ENCODE measurements at regions not wholly inside any gene's neighbourhood (a gene's known extent, or its start where the extent isn't known, plus 50 kb on each side); places are given as distances from the start of the nearest gene placed in this dataset.
"Not testable (repeated sequence)": the region's sequence is repeated elsewhere in the genome, so short reads cannot be mapped to it uniquely, and the experiment has no call there.

DNA sequence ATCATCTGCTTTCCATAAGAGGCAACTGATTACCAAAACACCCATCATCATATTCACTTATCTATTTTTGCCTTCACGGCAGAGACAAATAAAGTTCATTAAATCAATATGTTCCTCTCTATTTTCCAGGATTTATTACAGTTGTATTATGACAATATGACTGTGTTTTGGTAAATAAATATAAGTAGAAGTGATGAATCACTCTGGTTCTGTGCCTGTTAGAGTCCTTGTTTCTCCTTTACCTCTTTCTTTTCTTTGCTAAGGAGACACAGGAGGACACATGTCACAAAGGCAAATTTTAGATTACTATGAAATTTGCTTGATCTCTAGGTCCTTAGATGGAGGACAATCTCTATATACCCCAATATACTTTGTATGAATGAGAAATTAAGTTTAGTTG, 152.6 kb upstream of the PLSCR5 start:
- DNase-seq (ENCODE audit: low spot score) = no peak

- DNase-seq (ENCODE audit: low spot score) = no peak
Observed at GRCh38 chr3:146750196-146750595, 145.1 kb upstream of the PLSCR5 start.

GRCh38 chr3:146747928-146748327, 142.8 kb upstream of the PLSCR5 start:
- peak; percentile 21 for DNase-seq (ENCODE audit: low spot score)

DNA sequence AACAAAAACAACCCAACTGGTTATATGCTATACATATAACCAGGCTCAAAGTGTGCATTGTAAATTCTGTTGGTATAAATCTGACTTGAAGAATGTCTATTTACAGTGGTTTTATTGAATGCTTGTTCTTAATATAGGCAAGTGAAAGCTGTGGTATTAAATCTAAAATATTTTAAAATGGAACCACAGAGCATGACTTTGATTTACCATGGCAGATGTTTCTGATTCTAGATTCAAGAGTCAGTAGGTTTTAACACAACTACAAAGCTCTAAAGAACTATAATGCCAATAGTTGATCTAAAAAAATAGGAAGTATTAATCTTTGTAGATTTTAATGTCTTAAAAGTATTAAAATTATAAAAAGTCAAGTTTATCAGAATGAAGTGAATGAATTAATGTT, 141.9 kb upstream of the PLSCR5 start:
- DNase-seq (ENCODE audit: low spot score) = no peak

- DNase-seq (ENCODE audit: low spot score) = no peak
Observed at GRCh38 chr3:146746190-146746589, 141.0 kb upstream of the PLSCR5 start.

- no peak for DNase-seq (ENCODE audit: low spot score)
Observed at GRCh38 chr3:146739203-146739671, 134.1 kb upstream of the PLSCR5 start.

DNA sequence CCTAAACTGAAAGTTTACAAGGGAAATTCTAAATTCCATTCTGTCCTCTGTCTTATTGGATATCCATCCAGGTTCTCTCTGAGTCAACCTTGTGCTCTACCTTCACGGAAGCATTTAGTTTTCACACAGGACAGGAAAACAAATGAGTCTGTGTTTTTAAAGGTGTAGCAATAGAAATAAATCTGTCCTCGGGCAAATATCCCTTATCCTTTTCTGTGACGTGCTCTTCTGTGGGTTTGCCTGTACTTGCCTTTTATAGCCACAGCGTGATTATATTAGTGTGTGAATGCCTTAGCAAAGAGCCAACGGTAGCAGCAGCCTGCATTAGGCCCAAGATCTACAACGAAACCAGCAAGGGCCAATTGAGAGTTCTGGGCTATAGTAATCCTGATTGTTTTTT, 127.2 kb upstream of the PLSCR5 start:
- no peak for DNase-seq (ENCODE audit: low spot score)

- DNase-seq (ENCODE audit: low spot score) = no peak
Observed at GRCh38 chr3:146715170-146715569, 110.0 kb upstream of the PLSCR5 start.

- no peak for DNase-seq (ENCODE audit: low spot score)
Observed at GRCh38 chr3:146712806-146713205, 107.7 kb upstream of the PLSCR5 start.

GRCh38 chr3:146709969-146710368, 104.8 kb upstream of the PLSCR5 start:
- no peak for DNase-seq (ENCODE audit: low spot score)

DNA sequence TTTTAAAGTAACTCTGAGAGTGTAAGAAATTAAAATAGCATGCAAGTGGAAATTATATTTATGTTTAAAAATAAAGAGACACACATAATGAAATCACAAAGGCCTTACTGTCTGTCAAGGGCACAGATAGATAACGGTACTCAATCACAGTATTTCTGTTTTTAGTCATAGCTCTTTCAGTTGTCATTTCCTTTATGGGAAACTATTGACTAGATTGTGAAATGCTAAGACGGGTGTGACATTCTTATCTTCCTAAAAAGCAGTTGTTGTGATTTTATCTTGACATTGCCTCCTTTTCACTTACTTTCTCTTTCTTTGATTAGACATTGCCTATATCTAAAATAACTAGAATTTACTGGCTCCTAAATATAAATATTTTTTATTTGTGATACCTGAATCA, 100.1 kb upstream of the PLSCR5 start:
- no peak for DNase-seq (ENCODE audit: low spot score)

- DNase-seq (ENCODE audit: low spot score) = no peak
Observed at GRCh38 chr3:146702237-146702636, 97.1 kb upstream of the PLSCR5 start.

DNA sequence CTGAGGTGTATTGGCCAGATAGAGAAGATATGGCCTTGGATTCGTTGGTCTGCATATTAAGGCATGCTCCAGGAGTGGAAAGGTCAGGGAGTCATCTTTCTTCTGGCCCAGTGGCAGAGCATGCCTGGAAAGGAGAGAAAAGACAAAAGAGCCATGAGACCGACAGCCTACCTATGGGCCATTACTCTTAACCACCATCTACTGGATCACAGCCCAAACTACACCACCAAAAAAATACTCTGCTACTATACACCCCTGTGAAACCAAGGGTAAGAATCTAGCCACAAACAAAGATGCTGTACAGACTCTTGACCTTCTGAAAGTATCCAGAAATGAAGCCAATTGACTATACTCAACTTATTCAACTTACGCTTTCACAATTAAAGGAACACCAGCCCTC, 96.1 kb upstream of the PLSCR5 start:
- DNase-seq (ENCODE audit: low spot score) = no peak

GRCh38 chr3:146700025-146700424, 94.9 kb upstream of the PLSCR5 start:
- DNase-seq (ENCODE audit: low spot score) = not testable (repeated sequence)

- DNase-seq (ENCODE audit: low spot score) = no peak
Observed at GRCh38 chr3:146692254-146692653, 87.1 kb upstream of the PLSCR5 start.

DNA sequence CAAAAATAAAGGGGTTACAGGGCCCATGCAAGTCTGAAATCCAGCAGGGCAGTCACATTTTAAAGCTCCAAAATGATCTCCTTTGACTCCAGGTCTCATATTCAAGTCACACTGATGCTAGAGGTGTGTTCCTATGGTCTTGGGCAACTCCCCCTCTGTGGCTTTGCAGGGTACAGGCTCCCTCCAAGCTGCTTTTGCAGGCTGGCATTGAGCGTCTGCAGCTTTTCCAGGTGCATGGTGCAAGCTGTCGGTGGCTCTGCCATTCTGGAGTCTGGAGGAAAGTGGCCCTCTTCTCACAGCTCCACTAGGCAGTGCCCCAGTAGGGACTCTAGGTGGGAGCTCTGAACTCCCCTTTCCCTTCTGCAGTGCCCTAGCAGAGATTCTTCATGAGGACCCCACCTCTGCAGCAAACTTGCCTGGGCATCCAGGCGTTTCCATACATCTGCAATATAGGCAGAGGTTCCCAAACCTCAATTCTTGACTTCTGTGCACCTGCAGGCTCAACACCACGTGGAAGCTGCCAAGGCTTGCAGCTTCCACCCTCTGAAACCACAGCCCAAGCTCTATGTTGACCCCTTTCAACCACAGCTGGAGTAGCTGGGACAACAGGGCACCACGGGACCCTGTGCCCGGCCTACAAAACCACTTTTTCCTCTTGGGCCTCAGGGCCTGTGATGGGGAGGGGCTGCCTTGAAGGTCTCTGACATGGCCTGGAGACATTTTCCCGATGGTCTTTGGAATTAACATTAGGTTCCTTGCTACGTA, 80.1 kb upstream of the PLSCR5 start:
- no peak for DNase-seq (ENCODE audit: low spot score)

- no peak for DNase-seq (ENCODE audit: low spot score)
Observed at GRCh38 chr3:146682171-146682570, 77.0 kb upstream of the PLSCR5 start.

- DNase-seq (ENCODE audit: low spot score) = no peak
Observed at GRCh38 chr3:146680617-146681016, 75.5 kb upstream of the PLSCR5 start.

- no peak for DNase-seq (ENCODE audit: low spot score)
Observed at GRCh38 chr3:146679995-146680394, 74.8 kb upstream of the PLSCR5 start.

DNA sequence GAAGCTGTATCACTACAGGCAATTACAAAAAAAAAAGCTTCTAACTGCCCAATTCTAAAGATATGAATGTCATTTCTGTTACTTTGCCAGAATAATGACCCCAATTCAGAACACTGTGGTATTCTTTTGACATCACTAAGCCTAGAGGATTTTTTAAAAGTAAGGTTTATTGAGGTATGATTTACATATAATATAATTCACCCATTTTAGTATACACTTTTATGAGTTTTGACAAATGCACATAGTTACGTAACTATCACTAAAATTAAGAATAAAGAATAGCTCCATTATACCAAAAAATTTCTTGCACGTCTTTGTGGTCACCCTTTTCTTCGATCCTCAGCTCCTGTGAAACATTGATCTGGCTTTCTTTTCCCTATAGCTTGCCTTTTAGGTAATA, 74.0 kb upstream of the PLSCR5 start:
- no peak for DNase-seq (ENCODE audit: low spot score)

DNA sequence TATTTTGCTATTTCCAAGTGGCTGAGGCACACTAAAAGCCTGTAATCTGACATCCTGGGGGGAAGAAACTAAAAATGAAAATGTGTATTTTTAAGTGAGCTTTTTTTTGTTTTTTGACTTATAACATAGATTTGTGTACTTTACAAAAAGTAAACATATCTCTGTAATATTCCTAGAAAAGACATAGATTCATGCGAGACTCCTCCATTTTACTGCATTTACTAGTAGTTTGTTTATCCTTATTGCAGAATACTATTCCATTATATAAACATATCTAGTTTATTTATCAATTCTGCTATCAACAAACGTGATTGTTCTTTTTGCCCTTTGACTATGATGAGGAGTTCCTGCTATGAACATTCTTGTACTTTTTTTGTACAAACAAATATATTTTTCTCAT, 67.8 kb upstream of the PLSCR5 start:
- DNase-seq (ENCODE audit: low spot score) = no peak

GRCh38 chr3:146664403-146664802, 59.3 kb upstream of the PLSCR5 start:
- DNase-seq (ENCODE audit: low spot score) = no peak

- DNase-seq (ENCODE audit: low spot score) = no peak
Observed at GRCh38 chr3:146658841-146659240, 53.7 kb upstream of the PLSCR5 start.

DNA sequence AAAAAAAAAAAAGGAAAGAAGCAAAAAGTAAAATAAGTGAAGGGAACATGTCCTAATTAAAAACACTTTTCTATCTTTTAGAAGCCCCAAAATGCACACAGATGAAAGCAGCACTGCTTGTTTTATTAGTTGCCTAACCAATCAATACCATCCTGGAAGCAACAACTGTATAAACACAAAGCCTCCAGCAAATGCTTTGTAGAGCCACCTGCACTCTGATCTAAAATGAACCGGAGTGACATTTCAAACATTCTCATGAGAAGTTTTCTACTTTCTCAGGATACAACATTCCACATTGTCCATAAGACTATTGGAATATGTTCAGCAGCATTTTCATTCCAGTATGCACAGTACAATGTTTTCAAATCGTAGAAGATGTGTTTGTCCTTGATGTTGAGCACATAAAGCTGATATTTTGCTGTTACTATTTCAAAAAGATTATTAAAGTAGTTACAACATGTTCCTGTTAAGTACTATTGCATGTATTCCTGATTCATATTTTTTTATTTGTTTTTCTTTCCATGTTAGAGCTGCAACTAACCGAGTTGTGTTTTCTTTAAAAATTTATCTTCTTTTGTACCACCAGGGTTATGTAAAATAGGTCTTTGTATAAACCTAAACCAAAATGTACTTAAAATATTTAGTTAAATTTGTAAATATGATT, 50.3 kb upstream of the PLSCR5 start:
- DNase-seq (ENCODE audit: low spot score) = no peak
